HCT116 (cell line): ENCODE measurements at regions not wholly inside any gene's neighbourhood (a gene's known extent, or its start where the extent isn't known, plus 50 kb on each side); places are given as distances from the start of the nearest gene placed in this dataset.

Experiments
- ATAC-seq: fragments of 200-7000 bp; cut with Tn5 transposase; 2 replicates; pipeline ENCODE4 v1.9.1; 2020; ENCODE audit warnings: mild to moderate bottlenecking, moderate library complexity
- BruUV-seq: library from RNA; stranded (reverse); fragments of 400-500 nt; replicated peaks from 2 replicates; lab custom pipeline; 2021; lab: Mats Ljungman, UMichigan
- CTCF ChIA-PET: fragments of 300-600 bp; sonication (Branson Sonifier 250); formaldehyde crosslinking; loops from one replicate; lab custom pipeline; 2021; ENCODE audit warnings: antibody characterized with exemption; lab: Charles Lee
- POLR2A ChIA-PET: fragments of 300-600, 350-600 bp; sonication (Branson Sonifier 250); formaldehyde crosslinking; loops from one replicate; lab custom pipeline; 2021; ENCODE audit warnings: antibody characterized with exemption; lab: Charles Lee
- RAD21 ChIA-PET, 2 experiments: fragments of 300-600 bp; sonication (Branson Sonifier 250); formaldehyde crosslinking; loops; one replicate each; lab custom pipeline; 2023; ENCODE audit warnings: low total read pairs in 2 of 2; ENCODE audit not compliant: uncharacterized antibody in 2 of 2, unreplicated experiment in 2 of 2, low non-redundant PET in 1 of 2; lab: Charles Lee
- DNase-seq: peaks from one replicate; pipeline ENCODE4 v3.0.0-alpha.2; 2010; ENCODE audit warnings: low read depth, low spot score
- H2AFZ ChIP-seq: fragments of 200-600 bp; shearing (Covaris generic), sonication (generic); 2 replicates; pipeline ENCODE4 v1.6.1; 2017; ENCODE audit warnings: low read depth, mixed run types, mixed read lengths, antibody characterized with exemption, low read length; ENCODE audit not compliant: poor library complexity, severe bottlenecking
- H3K27ac ChIP-seq: 2 replicates; pipeline ENCODE4 v1.5.1; 2012; ENCODE audit warnings: low read depth, low read length
- H3K27me3 ChIP-seq: fragments of 200-600 bp; sonication (generic); 2 replicates; pipeline ENCODE4 v1.6.1; 2016; ENCODE audit warnings: mixed run types, low read length, mixed read lengths; ENCODE audit not compliant: insufficient read depth
- H3K36me3 ChIP-seq, 2 experiments: fragments of 200-500 bp in 1 of 2; fragments of 200-600 bp in 1 of 2; sonication (Bioruptor generic) in 1 of 2; sonication (generic) in 1 of 2; 2 replicates each; pipeline versions ENCODE4 v1.5.1 to v1.6.1; 2014 to 2016; ENCODE audit warnings: low read length in 2 of 2, inconsistent platforms in 1 of 2, mixed read lengths in 1 of 2, mixed run types in 1 of 2; ENCODE audit not compliant: insufficient read depth in 2 of 2, control insufficient read depth in 1 of 2
- H3K4me1 ChIP-seq, 2 experiments: fragments of 200-600 bp in 1 of 2; sonication (generic) in 1 of 2; 2 replicates each; pipeline versions ENCODE4 v1.5.1 to v1.6.1; 2012 to 2017; ENCODE audit warnings: low read length in 2 of 2, inconsistent platforms in 1 of 2, mild to moderate bottlenecking in 1 of 2, mixed read lengths in 1 of 2, mixed run types in 1 of 2, moderate library complexity in 1 of 2; ENCODE audit not compliant: insufficient read depth in 2 of 2, control insufficient read depth in 1 of 2
- H3K4me2 ChIP-seq: fragments of 200-600 bp; sonication (generic); 2 replicates; pipeline ENCODE4 v1.6.1; 2017; ENCODE audit warnings: mixed run types, low read length, mixed read lengths
- H3K4me3 ChIP-seq, 2 experiments: fragments of 200-600 bp in 1 of 2; sonication (generic) in 1 of 2; replicated peaks in 1 of 2; 2 replicates each; pipeline ENCODE4 v1.5.1; 2011 to 2016; ENCODE audit warnings: low read length in 2 of 2, control low read depth in 1 of 2, low read depth in 1 of 2, mild to moderate bottlenecking in 1 of 2, mixed read lengths in 1 of 2, mixed run types in 1 of 2
- H3K79me2 ChIP-seq: fragments of 200-600 bp; sonication (generic); 2 replicates; pipeline ENCODE4 v1.6.1; 2017; ENCODE audit warnings: mild to moderate bottlenecking, mixed run types, low read length, moderate library complexity, mixed read lengths; ENCODE audit not compliant: insufficient read depth
- H3K9ac ChIP-seq: fragments of 200-600 bp; sonication (generic); 2 replicates; pipeline ENCODE4 v1.6.1; 2016; ENCODE audit warnings: low read length, mixed read lengths
- H3K9me2 ChIP-seq: fragments of 200-600 bp; sonication (generic), shearing (Covaris generic); 2 replicates; pipeline ENCODE4 v1.6.1; 2017; ENCODE audit warnings: mixed run types, mild to moderate bottlenecking, moderate library complexity; ENCODE audit not compliant: insufficient read depth
- H3K9me3 ChIP-seq, 2 experiments: fragments of 200-500 bp in 1 of 2; fragments of 200-600 bp in 1 of 2; sonication (Bioruptor generic) in 1 of 2; sonication (generic) in 1 of 2; 2 replicates each; pipeline ENCODE4 v1.6.1; 2014 to 2017; ENCODE audit warnings: low read length in 2 of 2, mixed read lengths in 2 of 2, inconsistent platforms in 1 of 2, low read depth in 1 of 2, mild to moderate bottlenecking in 1 of 2, mixed run types in 1 of 2, moderate library complexity in 1 of 2; ENCODE audit not compliant: control insufficient read depth in 1 of 2, insufficient read depth in 1 of 2
- H4K20me1 ChIP-seq: fragments of 200-600 bp; sonication (generic), shearing (Covaris generic); 2 replicates; pipeline ENCODE4 v1.6.1; 2017; ENCODE audit warnings: mixed run types, mild to moderate bottlenecking, moderate library complexity; ENCODE audit not compliant: insufficient read depth
- CEBPB ChIP-seq: IDR thresholded peaks from 2 replicates; pipeline ENCODE4 v1.6.1; 2012; ENCODE audit warnings: low read depth
- EGR1 ChIP-seq: IDR thresholded peaks from 2 replicates; pipeline ENCODE4 v1.6.1; 2012; ENCODE audit warnings: low read depth
- ELF1 ChIP-seq: IDR thresholded peaks from 2 replicates; pipeline ENCODE4 v1.6.1; 2012; ENCODE audit warnings: low read depth, borderline replicate concordance
- EZH2 ChIP-seq: fragments of 200-600 bp; sonication (generic); IDR thresholded peaks from 2 replicates; pipeline ENCODE4 v1.6.1; 2017; ENCODE audit warnings: antibody characterized with exemption, mixed run types
- EZH2phosphoT487 ChIP-seq: fragments of 200-600 bp; IDR thresholded peaks from 2 replicates; pipeline ENCODE4 v1.6.1; 2018; ENCODE audit warnings: antibody characterized with exemption, borderline replicate concordance
- POLR2A ChIP-seq: IDR thresholded peaks from 2 replicates; pipeline ENCODE4 v1.7.0; 2011; ENCODE audit warnings: borderline replicate concordance; ENCODE audit not compliant: insufficient read depth, insufficient read length; ENCODE audit errors: extremely low read depth
- RAD21 ChIP-seq: IDR thresholded peaks from 2 replicates; pipeline ENCODE4 v1.6.1; 2012; ENCODE audit warnings: low read depth, mild to moderate bottlenecking
- SIN3A ChIP-seq: IDR thresholded peaks from 2 replicates; pipeline ENCODE4 v1.6.1; 2012; ENCODE audit warnings: low read depth
- SP1 ChIP-seq: IDR thresholded peaks from 2 replicates; pipeline ENCODE4 v1.6.1; 2012; ENCODE audit warnings: low read depth
- SRF ChIP-seq: IDR thresholded peaks from 2 replicates; pipeline ENCODE4 v1.6.1; 2012; ENCODE audit warnings: low read depth
- TCF7L2 ChIP-seq: IDR thresholded peaks from 2 replicates; pipeline ENCODE4 v1.7.0; 2011; ENCODE audit warnings: borderline replicate concordance, inconsistent platforms; ENCODE audit not compliant: insufficient read depth, insufficient read length; ENCODE audit errors: extremely low read depth
- YY1 ChIP-seq: IDR thresholded peaks from 2 replicates; pipeline ENCODE4 v1.6.1; 2011; ENCODE audit warnings: low read length, low read depth, moderate library complexity, mild to moderate bottlenecking; ENCODE audit not compliant: insufficient replicate concordance; ENCODE audit errors: extremely low read depth
- ZBTB33 ChIP-seq: IDR thresholded peaks from 2 replicates; pipeline ENCODE4 v1.6.1; 2011; ENCODE audit warnings: mild to moderate bottlenecking, low read length, moderate library complexity; ENCODE audit not compliant: insufficient replicate concordance; ENCODE audit errors: extremely low read depth
- ZFX ChIP-seq: fragments of 450-650 bp; IDR thresholded peaks from 2 replicates; pipeline ENCODE4 v1.6.1; 2017
- ZNF274 ChIP-seq: fragments of 200-500 bp; sonication (Bioruptor generic); IDR thresholded peaks from 2 replicates; pipeline ENCODE4 v1.6.1; 2014; ENCODE audit warnings: mild to moderate bottlenecking, low read depth, low read length, inconsistent platforms
- intact Hi-C: fragments of 100-400 bp; cut with micrococcal nuclease; formaldehyde crosslinking; loops from 2 replicates; pipeline ENCODE4 v1.10.0; 2022

GRCh38 chr2:156005531-156005930, 327.0 kb downstream of the NR4A2 start:
- Histone ChIP-seq H3K27me3 (no peaks in the 10 kb centered on the region), H2AFZ (no peak overlapping the region), H3K4me2 (no peak overlapping the region), H3K36me3 (no peaks in the 10 kb centered on the region), H3K79me2 (no peaks in the 10 kb centered on the region), H4K20me1 (no peaks in the 10 kb centered on the region), H3K4me1 (no peaks in the 10 kb centered on the region), H3K9me2 (no peaks in the 10 kb centered on the region), H3K27ac (no peak overlapping the region), H3K9ac (no peak overlapping the region), H3K4me3 (no peak overlapping the region), H3K9me3 (no peaks in the 10 kb centered on the region)
- ChIA-PET RAD21 (interaction anchor here in 1 of 2 experiments (0.7 to 1.1 kb wide), 2 partner anchors 322 to 584 kb away, joined by 3 to 4 read pairs; no protein-coding TSS in a partner anchor), POLR2A (no interaction called here), CTCF (interaction anchor here (0.8 kb wide), 1 partner anchor 9 kb away, joined by 3 read pairs; no protein-coding TSS in a partner anchor)
- BruUV-seq: no TSS peak
- intact Hi-C loops: no loop called here
- ATAC-seq: peak; percentile 16; the same call in 1 of the 2 replicates
- TF ChIP-seq ZNF274 (no peak), ZFX (no peak), SRF (no peak), ZBTB33 (no peak), EGR1 (no peak), POLR2A (no peak), RAD21 (no peak), EZH2phosphoT487 (no peak)
- no peak for DNase-seq

DNA sequence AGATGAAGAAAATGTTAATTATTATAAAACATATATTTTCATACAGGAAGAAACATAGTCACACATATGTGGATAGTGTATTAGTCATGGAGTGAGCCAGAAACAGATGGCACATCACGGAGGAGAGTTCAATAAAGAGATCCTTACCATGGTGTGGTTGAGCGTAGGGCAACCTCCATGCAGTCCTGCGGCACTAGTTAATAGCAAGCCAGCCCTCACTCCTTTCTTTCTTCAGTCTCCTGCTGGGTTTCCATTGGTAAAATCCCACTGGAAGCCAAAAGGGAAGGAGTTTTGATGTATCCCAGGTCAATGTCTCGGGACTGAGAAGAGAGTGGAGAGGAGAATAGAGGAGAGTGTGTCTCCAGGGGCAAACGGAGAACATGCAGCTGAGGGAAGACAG, 328.1 kb downstream of the NR4A2 start:
- TF ChIP-seq TCF7L2: no peak
- TF ChIP-seq SRF: no peak
- TF ChIP-seq YY1: no peak
- no peak for TF ChIP-seq ZFX
- no peak for TF ChIP-seq SIN3A
- TF ChIP-seq SP1: no peak
- no peak for TF ChIP-seq CEBPB
- no peak for TF ChIP-seq ZBTB33
- no peak for TF ChIP-seq EGR1
- no peak for TF ChIP-seq EZH2
- no peak for TF ChIP-seq ELF1
- no peak for TF ChIP-seq ZNF274
- no peak overlapping the region for H3K4me2 ChIP-seq
- CTCF ChIA-PET: no interaction called here
- H3K79me2 ChIP-seq: no peaks in the 10 kb centered on the region
- no peak overlapping the region for H2AFZ ChIP-seq
- H3K27me3 ChIP-seq: no peaks in the 10 kb centered on the region
- RAD21 ChIA-PET: no interaction called here
- no peak overlapping the region for H3K4me3 ChIP-seq
- no peak overlapping the region for H3K27ac ChIP-seq
- ATAC-seq: no peak
- POLR2A ChIA-PET: no interaction called here
- DNase-seq: no peak
- intact Hi-C loops: no loop called here
- H3K36me3 ChIP-seq: no peaks in the 10 kb centered on the region
- H3K9me3 ChIP-seq: no peaks in the 10 kb centered on the region
- no peak overlapping the region for H3K9ac ChIP-seq
- no peaks in the 10 kb centered on the region for H3K4me1 ChIP-seq
- no peaks in the 10 kb centered on the region for H3K9me2 ChIP-seq
- no TSS peak for BruUV-seq
- no peaks in the 10 kb centered on the region for H4K20me1 ChIP-seq
